PC-9 (cell line): ENCODE measurements at regions not wholly inside any gene's neighbourhood (a gene's known extent, or its start where the extent isn't known, plus 50 kb on each side); places are given as distances from the start of the nearest gene placed in this dataset.

Source experiments
- BruUV-seq: library from RNA; stranded (reverse); fragments of 400-500 nt; replicated peaks from 2 replicates; lab custom pipeline; 2021; lab: Mats Ljungman, UMichigan
- CTCF ChIA-PET: fragments of 300-600 bp; sonication (Branson Sonifier 250); formaldehyde crosslinking; loops from one replicate; lab custom pipeline; 2022; ENCODE audit warnings: antibody characterized with exemption; lab: Charles Lee
- POLR2A ChIA-PET: fragments of 300-600 bp; sonication (Branson Sonifier 250); formaldehyde crosslinking; loops from one replicate; lab custom pipeline; 2022; ENCODE audit warnings: antibody characterized with exemption; ENCODE audit not compliant: unreplicated experiment; lab: Charles Lee
- DNase-seq, 2 experiments: peaks; one replicate each; pipeline versions ENCODE4 v3.0.0 to v3.0.0-alpha.2; 2015 to 2022; ENCODE audit warnings: mixed read lengths in 1 of 2
- H2AFZ ChIP-seq: fragments of 200-600 bp; sonication (generic); 2 replicates; pipeline ENCODE4 v1.8.1; 2017; ENCODE audit warnings: antibody characterized with exemption
- H3F3A ChIP-seq: fragments of 200-600 bp; sonication (generic); 2 replicates; pipeline ENCODE4 v1.8.1; 2017; ENCODE audit warnings: antibody characterized with exemption, mild to moderate bottlenecking, low read depth; ENCODE audit not compliant: insufficient read depth
- H3K27ac ChIP-seq: fragments of 200-600 bp; sonication (generic); 2 replicates; pipeline ENCODE4 v1.6.1; 2016; ENCODE audit warnings: mixed run types
- H3K27me3 ChIP-seq: fragments of 200-600 bp; sonication (generic); 2 replicates; pipeline ENCODE4 v1.6.1; 2016; ENCODE audit warnings: low read depth, mixed run types; ENCODE audit not compliant: insufficient read depth
- H3K36me3 ChIP-seq: fragments of 200-600 bp; sonication (generic); 2 replicates; pipeline ENCODE4 v1.6.1; 2016; ENCODE audit warnings: low read depth, mixed run types
- H3K4me1 ChIP-seq: fragments of 200-600 bp; sonication (generic); replicated peaks from 2 replicates; pipeline ENCODE4 v1.6.1; 2016; ENCODE audit warnings: mixed run types; ENCODE audit not compliant: insufficient read depth
- H3K4me2 ChIP-seq: fragments of 200-600 bp; sonication (generic); 2 replicates; pipeline ENCODE4 v1.6.1; 2017; ENCODE audit warnings: mixed run types
- H3K4me3 ChIP-seq: fragments of 200-600 bp; sonication (generic); 2 replicates; pipeline ENCODE4 v1.6.1; 2016; ENCODE audit warnings: mixed run types
- H3K79me2 ChIP-seq: fragments of 200-600 bp; sonication (generic); 2 replicates; pipeline ENCODE4 v1.6.1; 2017; ENCODE audit warnings: low read depth, mixed run types
- H3K9me2 ChIP-seq: fragments of 200-600 bp; sonication (generic); 2 replicates; pipeline ENCODE4 v1.8.1; 2017; ENCODE audit warnings: mild to moderate bottlenecking; ENCODE audit not compliant: insufficient read depth
- H3K9me3 ChIP-seq: fragments of 200-600 bp; sonication (generic); 2 replicates; pipeline ENCODE4 v1.8.1; 2016; ENCODE audit warnings: low read depth; ENCODE audit not compliant: insufficient read depth
- H4K20me1 ChIP-seq: fragments of 200-600 bp; sonication (generic); 2 replicates; pipeline ENCODE4 v1.8.1; 2017; ENCODE audit not compliant: insufficient read depth
- EZH2 ChIP-seq: fragments of 200-600 bp; sonication (generic); IDR thresholded peaks from 2 replicates; pipeline ENCODE4 v1.8.0; 2017; ENCODE audit warnings: antibody characterized with exemption, low read depth
- intact Hi-C: fragments of 100-400 bp; cut with micrococcal nuclease; formaldehyde crosslinking; loops from one replicate; pipeline ENCODE4 v1.10.0; 2022; ENCODE audit not compliant: unreplicated experiment
- TF ChIP-seq, protein P1 (sequence below): fragments of 200-600 bp; sonication (generic); conservative IDR thresholded peaks from 2 replicates; pipeline ENCODE4 v1.6.1; 2017; ENCODE audit warnings: mixed run types, antibody characterized with exemption, mild to moderate bottlenecking, moderate library complexity

- BruUV-seq, result no TSS peak
Observed at GRCh38 chr2:65915273-65915672, 482.9 kb upstream of the SPRED2 start.

DNA sequence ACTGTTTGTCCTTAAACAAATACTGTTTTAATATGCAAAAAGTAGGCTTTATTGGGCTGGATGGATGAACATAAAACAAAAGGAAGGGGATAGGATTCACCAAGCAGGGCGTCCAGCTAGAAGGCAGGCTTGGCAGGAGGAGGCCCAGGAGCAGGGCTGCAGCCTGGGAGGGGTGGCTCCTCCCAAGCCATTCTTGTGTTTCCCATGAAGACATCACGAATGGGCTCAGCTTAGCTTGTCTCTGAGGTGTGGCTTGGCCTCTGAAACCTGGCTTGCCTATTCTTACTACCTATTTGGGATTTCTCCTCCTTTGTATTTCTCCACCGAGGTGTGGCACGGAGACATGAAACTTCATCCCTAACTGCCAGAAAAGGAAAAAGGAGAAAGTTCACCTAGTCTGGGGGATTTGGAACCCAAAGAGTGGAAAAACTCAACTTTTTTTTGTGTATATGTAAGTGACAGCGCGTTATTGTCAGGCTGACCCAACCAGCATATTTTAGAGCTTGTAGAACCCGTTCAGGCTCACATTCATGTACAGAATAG is 481.9 kb upstream of the SPRED2 start:
- H3K4me2 ChIP-seq, result no peak overlapping the region

More at GRCh38 chr2:65915273-65915672, 482.9 kb upstream of the SPRED2 start:
- no peak overlapping the region for H2AFZ ChIP-seq
- no peaks in the 10 kb centered on the region for H3K4me1 ChIP-seq
- H3K4me2 ChIP-seq, result no peak overlapping the region
- DNase-seq, result no peak
- H3K9me2 ChIP-seq, result no peaks in the 10 kb centered on the region
- POLR2A ChIA-PET, result no interaction called here
- no peak for TF ChIP-seq EZH2
- H3K36me3 ChIP-seq, result no peaks in the 10 kb centered on the region
- intact Hi-C loops, result no loop called here
- H3F3A ChIP-seq, result no peaks in the 10 kb centered on the region
- no peak overlapping the region for H3K27ac ChIP-seq
- CTCF ChIA-PET, result no interaction called here
- H3K4me3 ChIP-seq, result no peak overlapping the region
- no peaks in the 10 kb centered on the region for H4K20me1 ChIP-seq
- H3K9me3 ChIP-seq, result no peaks in the 10 kb centered on the region
- H3K79me2 ChIP-seq, result no peaks in the 10 kb centered on the region
- H3K27me3 ChIP-seq, result no peaks in the 10 kb centered on the region

GRCh38 chr2:65913813-65914212 is 481.4 kb upstream of the SPRED2 start:
- TF ChIP-seq EZH2, result no peak
- TF ChIP-seq, protein P1, sequence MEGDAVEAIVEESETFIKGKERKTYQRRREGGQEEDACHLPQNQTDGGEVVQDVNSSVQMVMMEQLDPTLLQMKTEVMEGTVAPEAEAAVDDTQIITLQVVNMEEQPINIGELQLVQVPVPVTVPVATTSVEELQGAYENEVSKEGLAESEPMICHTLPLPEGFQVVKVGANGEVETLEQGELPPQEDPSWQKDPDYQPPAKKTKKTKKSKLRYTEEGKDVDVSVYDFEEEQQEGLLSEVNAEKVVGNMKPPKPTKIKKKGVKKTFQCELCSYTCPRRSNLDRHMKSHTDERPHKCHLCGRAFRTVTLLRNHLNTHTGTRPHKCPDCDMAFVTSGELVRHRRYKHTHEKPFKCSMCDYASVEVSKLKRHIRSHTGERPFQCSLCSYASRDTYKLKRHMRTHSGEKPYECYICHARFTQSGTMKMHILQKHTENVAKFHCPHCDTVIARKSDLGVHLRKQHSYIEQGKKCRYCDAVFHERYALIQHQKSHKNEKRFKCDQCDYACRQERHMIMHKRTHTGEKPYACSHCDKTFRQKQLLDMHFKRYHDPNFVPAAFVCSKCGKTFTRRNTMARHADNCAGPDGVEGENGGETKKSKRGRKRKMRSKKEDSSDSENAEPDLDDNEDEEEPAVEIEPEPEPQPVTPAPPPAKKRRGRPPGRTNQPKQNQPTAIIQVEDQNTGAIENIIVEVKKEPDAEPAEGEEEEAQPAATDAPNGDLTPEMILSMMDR, result no peak
- no peaks in the 10 kb centered on the region for H3K36me3 ChIP-seq
- H3K9me2 ChIP-seq, result no peaks in the 10 kb centered on the region
- H3K79me2 ChIP-seq, result no peaks in the 10 kb centered on the region
- no peaks in the 10 kb centered on the region for H3K4me1 ChIP-seq
- ChIA-PET POLR2A (no interaction called here), CTCF (no interaction called here)
- H4K20me1 ChIP-seq, result no peaks in the 10 kb centered on the region
- intact Hi-C loops, result no loop called here
- H3K27me3 ChIP-seq, result no peaks in the 10 kb centered on the region
- DNase-seq, result no peak
- no TSS peak for BruUV-seq
- no peak overlapping the region for H3K27ac ChIP-seq
- H3K9me3 ChIP-seq, result no peaks in the 10 kb centered on the region
- H2AFZ ChIP-seq, result no peak overlapping the region
- no peak overlapping the region for H3K4me3 ChIP-seq
- H3K4me2 ChIP-seq, result no peak overlapping the region
- H3F3A ChIP-seq, result no peaks in the 10 kb centered on the region

More for the DNA sequence above, 481.9 kb upstream of the SPRED2 start:
- no peak for DNase-seq
- Histone ChIP-seq H3K27me3 (no peaks in the 10 kb centered on the region), H3K4me3 (no peak overlapping the region), H4K20me1 (no peaks in the 10 kb centered on the region), H2AFZ (no peak overlapping the region), H3K36me3 (no peaks in the 10 kb centered on the region), H3K27ac (no peak overlapping the region), H3F3A (no peaks in the 10 kb centered on the region), H3K4me1 (no peaks in the 10 kb centered on the region), H3K9me3 (no peaks in the 10 kb centered on the region), H3K79me2 (no peaks in the 10 kb centered on the region), H3K9me2 (no peaks in the 10 kb centered on the region)
- intact Hi-C loops, result no loop called here
- POLR2A ChIA-PET, result no interaction called here
- CTCF ChIA-PET, result no interaction called here
- TF ChIP-seq, protein P1, result no peak
- TF ChIP-seq EZH2, result no peak
- BruUV-seq, result no TSS peak

DNA sequence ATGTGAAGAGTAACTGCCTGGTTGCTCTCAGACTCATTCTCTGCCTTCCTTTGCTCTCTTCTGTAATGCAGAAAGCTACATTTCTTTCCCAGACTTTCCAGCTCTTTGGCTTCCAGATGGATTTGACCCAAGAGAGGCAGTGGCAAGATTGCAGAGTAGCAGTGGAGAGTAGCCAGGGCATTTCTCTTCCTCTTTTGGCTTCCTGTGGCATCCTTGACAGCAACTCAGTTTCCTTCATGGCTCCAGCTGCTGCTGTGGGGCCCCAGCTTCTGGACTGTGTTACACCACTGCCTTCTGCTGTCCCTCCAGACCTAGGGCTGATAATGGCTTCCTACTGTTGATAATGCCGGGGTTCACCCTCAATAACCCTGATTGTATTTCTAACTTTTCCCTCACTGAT is 469.4 kb upstream of the SPRED2 start:
- intact Hi-C loops, result no loop called here
- BruUV-seq, result no TSS peak

More for the DNA sequence above, 469.4 kb upstream of the SPRED2 start:
- TF ChIP-seq EZH2, result no peak
- TF ChIP-seq, protein P1, result no peak
- Histone ChIP-seq H3K9me2 (no peaks in the 10 kb centered on the region), H4K20me1 (no peaks in the 10 kb centered on the region), H3K36me3 (no peaks in the 10 kb centered on the region), H3K9me3 (no peaks in the 10 kb centered on the region), H3K79me2 (no peaks in the 10 kb centered on the region), H3K4me2 (no peak overlapping the region), H3F3A (no peaks in the 10 kb centered on the region), H3K27ac (no peak overlapping the region), H2AFZ (no peak overlapping the region), H3K27me3 (0 out of 2 replicates have a peak, but pooled peaks cover 7% of the 10 kb centered on the region), H3K4me1 (no peaks in the 10 kb centered on the region), H3K4me3 (no peak overlapping the region)
- DNase-seq, result no peak
- CTCF ChIA-PET, result no interaction called here
- POLR2A ChIA-PET, result no interaction called here
